ENCODE measurements at regions not wholly inside any gene's neighbourhood (a gene's known extent, or its start where the extent isn't known, plus 50 kb on each side); places are given as distances from the start of the nearest gene placed in this dataset.

DNA sequence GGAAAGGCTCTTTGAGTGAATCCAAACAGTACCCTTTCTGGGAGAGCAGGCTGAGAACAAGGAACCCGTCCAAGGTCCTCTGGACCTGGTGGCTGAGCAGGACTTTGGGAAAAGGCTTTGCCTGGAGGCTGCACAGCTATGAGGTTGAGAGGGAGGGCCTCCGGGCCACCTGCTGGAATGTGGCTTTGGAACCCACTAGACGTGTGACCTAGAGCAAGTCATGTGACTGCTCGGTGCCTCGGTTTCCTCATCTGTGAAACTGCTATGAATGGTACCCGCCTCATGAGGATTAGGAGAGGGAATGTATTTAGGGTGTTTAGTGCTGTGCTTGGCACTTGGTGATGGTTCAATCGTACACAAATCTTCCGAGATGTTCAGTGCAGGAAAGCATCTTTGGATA lies 50.4 kb downstream of the HAPSTR1 start:
- no peak overlapping the region for H3K4me3 ChIP-seq (ENCODE audit: low read depth, low read length)
- TF ChIP-seq, protein P1, sequence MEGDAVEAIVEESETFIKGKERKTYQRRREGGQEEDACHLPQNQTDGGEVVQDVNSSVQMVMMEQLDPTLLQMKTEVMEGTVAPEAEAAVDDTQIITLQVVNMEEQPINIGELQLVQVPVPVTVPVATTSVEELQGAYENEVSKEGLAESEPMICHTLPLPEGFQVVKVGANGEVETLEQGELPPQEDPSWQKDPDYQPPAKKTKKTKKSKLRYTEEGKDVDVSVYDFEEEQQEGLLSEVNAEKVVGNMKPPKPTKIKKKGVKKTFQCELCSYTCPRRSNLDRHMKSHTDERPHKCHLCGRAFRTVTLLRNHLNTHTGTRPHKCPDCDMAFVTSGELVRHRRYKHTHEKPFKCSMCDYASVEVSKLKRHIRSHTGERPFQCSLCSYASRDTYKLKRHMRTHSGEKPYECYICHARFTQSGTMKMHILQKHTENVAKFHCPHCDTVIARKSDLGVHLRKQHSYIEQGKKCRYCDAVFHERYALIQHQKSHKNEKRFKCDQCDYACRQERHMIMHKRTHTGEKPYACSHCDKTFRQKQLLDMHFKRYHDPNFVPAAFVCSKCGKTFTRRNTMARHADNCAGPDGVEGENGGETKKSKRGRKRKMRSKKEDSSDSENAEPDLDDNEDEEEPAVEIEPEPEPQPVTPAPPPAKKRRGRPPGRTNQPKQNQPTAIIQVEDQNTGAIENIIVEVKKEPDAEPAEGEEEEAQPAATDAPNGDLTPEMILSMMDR (IDR thresholded peaks at IDR 0.05; ENCODE audit: control insufficient read depth, extremely low read depth, insufficient read depth) = no peak
- no peak for DNase-seq (ENCODE audit: low read depth)

DNA sequence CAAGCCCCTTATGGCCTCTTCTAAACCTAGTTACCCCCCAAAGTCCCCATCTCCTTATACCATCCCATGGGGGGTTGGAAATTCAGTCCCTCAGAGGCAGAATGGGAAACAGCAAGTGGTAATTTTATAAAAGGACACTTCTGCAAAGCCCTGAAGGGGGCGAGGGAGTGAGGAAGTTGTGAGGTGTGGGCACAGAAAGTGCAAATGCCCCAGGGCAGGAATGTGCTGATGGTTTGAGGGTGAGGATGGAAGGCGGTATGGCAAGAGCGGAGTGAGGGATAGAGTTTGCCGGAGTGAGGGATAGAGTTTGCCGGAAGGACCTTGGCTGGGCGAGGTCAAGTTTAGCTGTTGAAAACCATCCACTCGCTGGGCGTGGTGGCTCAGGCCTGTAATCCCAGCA lies 52.7 kb downstream of the HAPSTR1 start:
- H3K4me3 ChIP-seq (ENCODE audit: low read depth, low read length) = no peak overlapping the region
- no peak for DNase-seq (ENCODE audit: low read depth)
- TF ChIP-seq, protein P1 (IDR thresholded peaks at IDR 0.05; ENCODE audit: control insufficient read depth, extremely low read depth, insufficient read depth) = no peak

DNA sequence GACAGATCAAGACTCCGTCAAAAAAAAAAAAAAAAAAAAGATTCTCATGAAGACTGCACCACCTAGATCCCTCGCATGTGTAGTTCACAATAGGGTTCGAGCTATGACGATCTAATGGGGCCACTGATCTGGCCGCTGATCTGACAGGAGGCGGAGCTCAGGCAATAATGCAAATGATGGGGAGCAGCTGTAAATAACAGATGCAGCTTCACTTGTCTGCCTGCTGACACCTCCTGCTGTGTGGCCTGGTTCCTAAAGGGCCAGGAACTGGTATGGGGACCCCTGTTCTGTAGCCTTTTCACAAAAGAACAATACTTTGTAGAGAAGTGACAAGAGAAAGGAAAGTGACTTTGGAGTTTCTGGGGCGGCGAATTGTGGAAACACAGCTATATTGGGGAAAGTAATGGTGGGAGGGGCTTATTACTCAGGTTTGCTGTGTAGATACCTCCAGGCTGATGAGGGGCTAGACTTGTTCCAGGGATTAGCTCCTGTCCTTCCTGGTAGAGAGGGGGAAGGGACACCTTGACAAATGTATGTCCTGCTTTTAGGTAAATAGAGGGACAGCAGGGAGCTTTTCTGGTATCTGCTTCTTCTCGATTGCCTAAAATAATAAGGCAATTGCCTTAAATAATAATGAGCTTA lies 57.1 kb downstream of the HAPSTR1 start:
- no peak overlapping the region for H3K4me3 ChIP-seq (ENCODE audit: low read depth, low read length)
- DNase-seq (ENCODE audit: low read depth) = no peak
- TF ChIP-seq, protein P1 (IDR thresholded peaks at IDR 0.05; ENCODE audit: control insufficient read depth, extremely low read depth, insufficient read depth) = no peak

DNA sequence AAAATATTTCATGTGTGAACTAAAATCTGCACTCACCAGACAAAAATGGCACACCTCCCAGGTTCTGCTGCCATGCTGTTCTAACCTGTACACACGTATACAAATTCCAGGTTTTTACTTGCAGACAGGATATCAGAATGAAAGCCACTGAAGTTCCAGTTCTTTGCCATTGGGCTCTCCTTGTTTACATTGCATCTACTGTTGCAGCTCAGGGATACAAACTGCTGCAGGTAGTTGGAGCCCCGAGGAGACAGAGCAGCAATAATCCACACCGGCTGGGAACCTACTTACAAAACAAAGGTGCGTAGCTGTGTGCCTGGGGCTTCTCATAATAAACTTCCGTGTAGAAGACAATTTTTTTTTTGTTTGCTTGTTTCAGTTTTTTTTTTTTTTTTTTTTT lies 59.6 kb downstream of the HAPSTR1 start:
- no peak overlapping the region for H3K4me3 ChIP-seq (ENCODE audit: low read depth, low read length)
- DNase-seq (ENCODE audit: low read depth) = no peak
- TF ChIP-seq, protein P1 (IDR thresholded peaks at IDR 0.05; ENCODE audit: control insufficient read depth, extremely low read depth, insufficient read depth) = no peak

DNA sequence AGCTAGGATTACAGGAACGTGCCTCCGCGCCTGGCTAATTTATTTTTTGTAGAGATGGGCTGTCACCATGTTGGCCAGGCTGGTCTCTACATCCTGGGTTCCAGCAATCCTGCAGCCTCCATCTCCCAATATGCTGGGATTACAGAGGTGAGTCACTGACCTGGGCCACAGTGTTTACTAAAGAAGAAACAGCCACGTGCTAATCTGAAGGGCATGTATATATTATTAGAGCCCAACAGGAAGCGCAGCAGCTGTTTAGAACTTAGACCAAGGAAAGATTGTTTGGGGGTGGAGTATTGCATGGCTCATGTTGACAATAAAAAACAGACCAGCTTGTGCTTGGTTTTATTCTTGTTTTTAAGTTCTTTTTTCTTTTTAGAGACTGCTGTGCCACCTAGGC lies 60.2 kb downstream of the HAPSTR1 start:
- TF ChIP-seq, protein P1 (IDR thresholded peaks at IDR 0.05; ENCODE audit: control insufficient read depth, extremely low read depth, insufficient read depth) = no peak
- no peak for DNase-seq (ENCODE audit: low read depth)
- H3K4me3 ChIP-seq (ENCODE audit: low read depth, low read length) = no peak overlapping the region

DNA sequence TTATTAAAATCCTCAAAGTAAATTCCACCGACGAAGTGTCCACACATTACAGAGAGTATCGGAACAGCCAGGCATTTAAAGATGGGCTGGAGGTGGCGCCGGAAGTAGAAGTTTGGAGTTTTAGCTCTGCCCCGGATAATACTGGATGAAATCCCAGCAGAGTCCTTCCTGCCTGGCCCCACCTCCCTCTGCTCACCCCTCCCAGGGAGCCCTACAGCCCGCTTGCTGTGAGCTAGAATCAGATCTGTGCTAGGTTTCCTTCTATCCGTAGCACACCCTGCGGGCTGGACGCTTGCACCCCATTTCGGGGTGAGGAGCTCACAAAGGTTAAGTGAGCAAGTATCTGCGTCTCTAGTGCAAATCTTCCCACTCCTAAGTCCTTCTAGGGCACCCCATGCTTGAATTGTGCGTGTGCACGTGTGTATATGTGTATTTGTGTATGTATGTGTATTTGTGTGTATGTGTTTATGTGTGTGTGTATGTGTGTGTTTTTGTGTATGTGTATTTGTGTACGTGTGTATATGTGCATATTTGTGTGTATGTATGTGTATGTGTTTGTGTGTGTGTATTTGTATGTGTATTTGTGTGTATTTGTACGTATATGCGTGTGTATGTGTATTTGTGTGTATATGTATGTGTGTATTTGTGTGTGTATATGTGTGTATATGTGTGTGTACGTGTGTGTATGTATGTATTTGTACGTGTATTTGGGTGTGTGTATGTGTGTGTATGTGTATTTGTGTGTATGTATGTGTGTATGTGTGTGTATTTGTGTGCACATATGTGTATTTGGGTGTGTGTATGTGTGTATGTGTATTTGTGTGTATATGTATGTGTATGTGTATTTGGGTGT lies 61.4 kb downstream of the HAPSTR1 start:
- no peak for DNase-seq (ENCODE audit: low read depth)
- H3K4me3 ChIP-seq (ENCODE audit: low read depth, low read length) = no peak overlapping the region
- TF ChIP-seq, protein P1 (IDR thresholded peaks at IDR 0.05; ENCODE audit: control insufficient read depth, extremely low read depth, insufficient read depth) = no peak

Measured in LNCaP clone FGC (cell line).